NT2/D1 (cell line): ENCODE measurements at regions not wholly inside any gene's neighbourhood (a gene's known extent, or its start where the extent isn't known, plus 50 kb on each side); places are given as distances from the start of the nearest gene placed in this dataset.

Source experiments
- SUZ12 ChIP-seq: IDR thresholded peaks from 2 replicates; pipeline ENCODE4 v1.6.1; 2011; ENCODE audit not compliant: insufficient read length, insufficient read depth; ENCODE audit errors: extremely low read depth
- YY1 ChIP-seq: IDR thresholded peaks from 2 replicates; pipeline ENCODE4 v1.6.1; 2011; ENCODE audit not compliant: insufficient read length, insufficient read depth

DNA sequence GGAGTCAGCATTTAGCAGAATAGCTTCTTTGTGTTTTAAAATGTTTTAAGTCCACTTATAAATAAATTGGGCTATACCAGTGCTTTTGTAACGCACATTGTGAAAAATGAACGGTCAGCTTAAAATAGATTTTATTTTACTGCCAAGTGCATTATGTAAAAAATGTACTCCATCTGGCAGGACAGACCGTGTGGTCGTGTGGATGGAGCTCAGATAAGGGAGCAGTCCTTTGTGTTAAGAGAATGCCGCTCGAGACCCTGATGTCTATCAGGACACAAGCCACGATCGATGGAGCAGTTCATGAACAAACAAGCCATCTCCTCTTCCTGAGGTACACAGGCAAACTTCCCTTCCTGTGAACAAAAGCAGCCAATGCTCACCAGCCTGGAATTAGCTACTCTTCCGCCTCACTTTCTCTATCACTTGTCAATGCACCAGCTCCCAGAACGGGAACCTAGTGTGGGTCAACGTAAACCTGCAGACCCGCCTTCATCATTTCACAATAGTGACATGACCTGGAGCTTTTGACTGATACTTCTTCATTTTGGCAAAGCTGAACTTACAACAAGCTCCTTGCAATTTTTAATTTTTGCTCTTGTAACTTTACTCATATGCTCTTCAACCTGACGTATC lies 243.5 kb downstream of the TGFB2 start:
- TF ChIP-seq YY1 (no peak), SUZ12 (no peak)
